Mononuclear cell (primary cell): ENCODE measurements at regions not wholly inside any gene's neighbourhood (a gene's known extent, or its start where the extent isn't known, plus 50 kb on each side); places are given as distances from the start of the nearest gene placed in this dataset.

Source experiments
- H3K27me3 ChIP-seq: 2 replicates; pipeline ENCODE4 v1.6.0; 2011; ENCODE audit warnings: low read length, control low read depth; ENCODE audit not compliant: insufficient read depth
- H3K4me1 ChIP-seq: 2 replicates; pipeline ENCODE4 v1.5.1; 2011; ENCODE audit warnings: mild to moderate bottlenecking, low read length, control low read depth; ENCODE audit not compliant: insufficient read depth
- H3K4me3 ChIP-seq: 2 replicates; pipeline ENCODE4 v1.5.1; 2011; ENCODE audit warnings: mild to moderate bottlenecking, low read length, moderate library complexity
- H3K9me3 ChIP-seq: 2 replicates; pipeline ENCODE4 v1.5.1; 2011; ENCODE audit warnings: low read depth, mild to moderate bottlenecking, control low read depth, low read length

- Histone ChIP-seq H3K27me3 (no peaks in the 10 kb centered on the region), H3K4me3 (no peak overlapping the region), H3K9me3 (no peaks in the 10 kb centered on the region), H3K4me1 (peaks cover 32% of the 10 kb centered on the region)
Measured at GRCh38 chr6:14619419-14619781, 501.8 kb downstream of the CD83 start.

GRCh38 chr6:14620522-14620921 is 502.9 kb downstream of the CD83 start:
- Histone ChIP-seq H3K9me3 (no peaks in the 10 kb centered on the region), H3K4me3 (no peak overlapping the region), H3K27me3 (no peaks in the 10 kb centered on the region), H3K4me1 (peaks cover 25% of the 10 kb centered on the region)

GRCh38 chr6:14621518-14621917 is 503.9 kb downstream of the CD83 start:
- no peaks in the 10 kb centered on the region for H3K9me3 ChIP-seq
- H3K27me3 ChIP-seq: no peaks in the 10 kb centered on the region
- peaks cover 24% of the 10 kb centered on the region for H3K4me1 ChIP-seq
- H3K4me3 ChIP-seq: no peak overlapping the region

- no peak overlapping the region for H3K4me3 ChIP-seq
- H3K4me1 ChIP-seq: peaks cover 21% of the 10 kb centered on the region
- no peaks in the 10 kb centered on the region for H3K9me3 ChIP-seq
- no peaks in the 10 kb centered on the region for H3K27me3 ChIP-seq
Measured at GRCh38 chr6:14622085-14622484, 504.5 kb downstream of the CD83 start.

- Histone ChIP-seq H3K9me3 (no peaks in the 10 kb centered on the region), H3K4me3 (no peak overlapping the region), H3K27me3 (no peaks in the 10 kb centered on the region), H3K4me1 (peaks cover 21% of the 10 kb centered on the region)
Measured at GRCh38 chr6:14622909-14623505, 505.4 kb downstream of the CD83 start.

- peaks cover 21% of the 10 kb centered on the region for H3K4me1 ChIP-seq
- no peak overlapping the region for H3K4me3 ChIP-seq
- H3K27me3 ChIP-seq: no peaks in the 10 kb centered on the region
- H3K9me3 ChIP-seq: no peaks in the 10 kb centered on the region
Measured at GRCh38 chr6:14625173-14625895, 507.8 kb downstream of the CD83 start.

GRCh38 chr6:14626556-14626955 is 509.0 kb downstream of the CD83 start:
- Histone ChIP-seq H3K4me3 (no peak overlapping the region), H3K4me1 (peaks cover 11% of the 10 kb centered on the region), H3K27me3 (no peaks in the 10 kb centered on the region), H3K9me3 (no peaks in the 10 kb centered on the region)

GRCh38 chr6:14630016-14630415 is 512.4 kb downstream of the CD83 start:
- H3K4me3 ChIP-seq: no peak overlapping the region
- H3K27me3 ChIP-seq: no peaks in the 10 kb centered on the region
- H3K4me1 ChIP-seq: peaks cover 17% of the 10 kb centered on the region
- H3K9me3 ChIP-seq: no peaks in the 10 kb centered on the region

GRCh38 chr6:14633479-14633878 is 515.9 kb downstream of the CD83 start:
- H3K9me3 ChIP-seq: no peaks in the 10 kb centered on the region
- H3K4me3 ChIP-seq: no peak overlapping the region

GRCh38 chr6:14634072-14634471 is 516.5 kb downstream of the CD83 start:
- Histone ChIP-seq H3K4me1 (peaks cover 52% of the 10 kb centered on the region), H3K9me3 (no peaks in the 10 kb centered on the region), H3K4me3 (no peak overlapping the region), H3K27me3 (no peaks in the 10 kb centered on the region)

More at GRCh38 chr6:14633479-14633878, 515.9 kb downstream of the CD83 start:
- Histone ChIP-seq H3K4me1 (peaks cover 46% of the 10 kb centered on the region), H3K27me3 (no peaks in the 10 kb centered on the region)

- Histone ChIP-seq H3K27me3 (no peaks in the 10 kb centered on the region), H3K9me3 (no peaks in the 10 kb centered on the region), H3K4me3 (no peak overlapping the region), H3K4me1 (peaks cover 63% of the 10 kb centered on the region)
Measured at GRCh38 chr6:14635195-14635594, 517.6 kb downstream of the CD83 start.

GRCh38 chr6:14635934-14636591 is 518.5 kb downstream of the CD83 start:
- Histone ChIP-seq H3K4me3 (no peak overlapping the region), H3K9me3 (no peaks in the 10 kb centered on the region), H3K4me1 (peaks cover 68% of the 10 kb centered on the region), H3K27me3 (no peaks in the 10 kb centered on the region)

- no peak overlapping the region for H3K4me3 ChIP-seq
- H3K27me3 ChIP-seq: no peaks in the 10 kb centered on the region
- no peaks in the 10 kb centered on the region for H3K9me3 ChIP-seq
- H3K4me1 ChIP-seq: peaks cover 65% of the 10 kb centered on the region
Measured at GRCh38 chr6:14638435-14638905, 520.9 kb downstream of the CD83 start.

- no peaks in the 10 kb centered on the region for H3K9me3 ChIP-seq
- H3K4me3 ChIP-seq: no peak overlapping the region
- no peaks in the 10 kb centered on the region for H3K27me3 ChIP-seq
- peaks cover 59% of the 10 kb centered on the region for H3K4me1 ChIP-seq
Measured at GRCh38 chr6:14638906-14639761, 521.6 kb downstream of the CD83 start.
